Left colon (tissue), 2 donors: ENCODE measurements at regions not wholly inside any gene's neighbourhood (a gene's known extent, or its start where the extent isn't known, plus 50 kb on each side); places are given as distances from the start of the nearest gene placed in this dataset.
"Not testable (repeated sequence)": the region's sequence is repeated elsewhere in the genome, so short reads cannot be mapped to it uniquely, and the experiment has no call there.

Experiments used
- ATAC-seq: fragments of 200-7000 bp; cut with Tn5 transposase; one replicate; pipeline ENCODE4 v1.9.1; 2020; ENCODE audit warnings: mild to moderate bottlenecking, moderate library complexity
- DNase-seq, 2 donors: peaks; one replicate each; pipeline ENCODE4 v3.0.0-alpha.2; 2020
- intact Hi-C, 2 donors: fragments of 100-400 bp; cut with DNase I in 1 of 2; cut with micrococcal nuclease in 1 of 2; formaldehyde crosslinking; loops; one replicate each; pipeline versions ENCODE4 v1.11.2 to v1.14.0; 2022; cut with DNase I, micrococcal nuclease
- donor health status: DM: no; HTN: no; CAD: no.
- donor health status: DM: yes; HTN: yes; CAD: no.

DNA sequence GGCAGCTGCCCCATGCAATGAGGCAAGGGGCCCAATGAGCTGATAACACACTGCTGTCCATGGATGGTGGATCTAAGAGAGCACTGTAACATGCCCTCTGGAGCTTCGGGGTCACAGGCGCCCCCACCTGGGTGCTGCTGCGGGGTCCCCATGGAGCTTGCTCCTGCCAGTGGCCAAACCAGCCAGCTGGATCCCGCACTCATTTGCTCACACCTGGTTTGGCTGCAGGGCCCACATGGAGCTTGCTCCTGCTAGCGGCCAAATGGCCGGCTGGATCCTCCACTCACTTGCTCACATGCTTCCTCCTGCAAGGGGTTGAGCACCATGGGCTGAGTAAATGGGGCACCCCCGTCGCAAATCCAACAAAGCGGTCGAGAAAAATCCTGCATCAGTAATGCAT is 68.3 kb upstream of the ARL15 start:
- ATAC-seq: no peak
- intact Hi-C loops: no loop called here
- DNase-seq: no peak

DNA sequence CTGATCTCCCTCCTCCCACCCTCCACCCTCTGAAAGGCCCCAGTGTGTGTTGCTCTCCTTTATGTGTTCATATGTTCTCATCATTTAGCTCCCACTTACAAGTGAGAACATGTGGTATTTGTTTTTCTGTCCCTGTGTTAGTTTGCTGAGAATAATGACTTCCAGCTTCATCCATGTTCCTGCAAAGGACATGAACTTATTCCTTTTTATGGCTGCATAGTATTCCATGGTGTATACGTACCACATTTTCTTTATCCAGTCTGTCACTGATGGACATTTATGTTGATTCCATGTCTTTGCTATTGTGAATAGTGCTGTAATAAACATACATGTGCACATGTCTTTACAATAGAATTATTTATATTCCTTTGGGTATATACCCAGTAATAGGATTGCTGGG is 67.0 kb upstream of the ARL15 start:
- ATAC-seq, DNase-seq, intact Hi-C loops: not testable (repeated sequence)

DNA sequence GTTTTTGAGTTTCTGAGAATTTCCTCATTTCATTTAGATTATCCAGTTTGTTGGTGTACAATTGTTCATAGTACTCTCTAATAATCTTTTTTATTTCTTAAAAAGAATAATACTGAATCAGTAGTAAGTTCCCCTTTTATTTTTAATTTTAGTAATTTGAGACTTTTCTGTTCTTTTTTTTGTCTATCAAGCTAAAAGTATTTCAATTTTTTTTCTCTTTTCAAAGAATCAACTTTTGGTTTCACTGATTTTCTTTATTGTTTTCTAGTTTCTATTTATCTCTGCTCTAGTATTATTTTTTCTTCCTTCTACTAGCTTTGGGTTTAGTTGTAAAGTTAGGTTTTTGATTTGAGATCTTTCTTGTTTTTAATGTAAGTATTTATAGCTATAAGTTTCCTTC is 60.6 kb upstream of the ARL15 start:
- ATAC-seq (no peak), DNase-seq (no peak)
- intact Hi-C loops: no loop called here

- intact Hi-C loops: no loop called here
- DNase-seq: no peak
- peak; percentile 22 for ATAC-seq
Observed at GRCh38 chr5:54367844-54368243, 57.5 kb upstream of the ARL15 start.

GRCh38 chr5:54366707-54367106 is 56.3 kb upstream of the ARL15 start:
- peak; percentile 85 for ATAC-seq
- DNase-seq: no peak
- intact Hi-C loops: no loop called here

- ATAC-seq: no peak
- intact Hi-C loops: no loop called here
- DNase-seq: no peak
Observed at GRCh38 chr5:54363669-54364068, 53.3 kb upstream of the ARL15 start.

DNA sequence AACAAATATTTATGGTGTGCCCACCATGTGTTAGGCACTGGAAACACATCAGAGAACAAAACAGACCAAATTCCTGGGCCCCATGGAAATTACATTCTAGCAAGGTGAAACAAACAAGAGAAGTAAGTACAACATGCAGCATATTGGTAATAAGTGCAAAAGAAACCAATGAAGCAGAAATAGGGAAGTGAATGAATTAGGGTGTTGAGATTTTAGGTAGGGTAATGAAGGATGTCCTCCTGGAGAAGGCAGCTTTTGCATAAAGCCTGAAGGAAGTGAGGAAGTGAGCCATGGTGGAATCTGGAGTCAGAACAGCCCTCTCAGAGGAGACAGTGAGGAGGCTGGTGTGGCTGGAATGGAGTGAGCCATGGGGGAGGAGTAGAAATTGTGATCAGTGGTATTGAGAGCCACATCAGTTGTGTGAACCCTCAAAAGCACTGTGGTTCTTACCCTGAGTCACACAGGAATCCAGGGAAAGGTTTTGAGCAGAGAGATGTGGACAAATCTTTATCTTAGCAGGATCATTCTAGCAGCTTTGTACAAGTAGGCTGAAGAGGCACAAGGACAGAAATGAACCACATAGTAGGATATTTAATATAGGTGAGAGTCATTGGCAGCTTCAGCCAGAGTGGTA is 52.7 kb upstream of the ARL15 start:
- ATAC-seq: no peak
- intact Hi-C loops: no loop called here
- no peak for DNase-seq

GRCh38 chr5:54362434-54362833 is 52.1 kb upstream of the ARL15 start:
- intact Hi-C loops: no loop called here
- ATAC-seq: no peak
- DNase-seq: no peak

DNA sequence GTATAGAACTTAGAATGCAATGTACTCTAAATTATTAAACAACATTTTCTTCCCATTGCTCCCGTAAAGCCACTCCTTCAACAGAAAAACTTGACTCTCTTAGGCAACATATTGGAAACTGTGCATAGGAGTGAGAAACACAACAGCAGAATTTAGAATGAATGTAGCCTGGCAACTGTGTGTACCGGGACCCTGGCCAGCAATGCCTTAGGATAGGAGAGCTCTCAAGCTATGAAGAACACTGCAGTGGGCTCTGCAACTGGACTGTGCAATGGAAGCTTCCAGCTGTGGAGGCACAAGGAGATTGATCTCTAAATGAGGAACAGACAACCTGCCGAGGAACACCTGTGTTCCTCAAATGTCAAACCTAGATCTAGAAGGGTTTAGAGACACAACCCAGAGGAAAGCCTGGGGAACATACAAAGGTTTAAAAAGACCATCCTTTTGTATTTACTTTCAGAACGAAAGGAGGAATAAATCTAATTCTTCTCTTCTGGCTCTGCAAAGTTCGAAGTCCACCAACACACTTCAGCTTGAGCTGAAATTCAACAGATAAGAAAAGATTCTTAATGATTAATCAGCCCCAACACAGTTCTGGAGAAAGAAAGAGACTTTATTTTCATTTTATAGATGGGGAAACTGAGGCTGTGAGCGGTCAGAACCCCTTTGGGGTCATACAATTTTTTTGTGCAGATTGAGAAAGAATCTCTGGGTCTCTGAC is 51.5 kb upstream of the ARL15 start:
- peak; percentile 63 for ATAC-seq
- intact Hi-C loops: no loop called here
- no peak for DNase-seq

- ATAC-seq (peak; percentile 28), DNase-seq (no peak)
- intact Hi-C loops: no loop called here
Observed at GRCh38 chr5:54360925-54361662, 50.7 kb upstream of the ARL15 start.
